C4-2B (cell line): ENCODE measurements at regions not wholly inside any gene's neighbourhood (a gene's known extent, or its start where the extent isn't known, plus 50 kb on each side); places are given as distances from the start of the nearest gene placed in this dataset.

Experiments
- CTCF ChIP-seq: fragments of 450-650 bp; conservative IDR thresholded peaks from 2 replicates; pipeline ENCODE4 v1.5.1; 2017; ENCODE audit warnings: mild to moderate bottlenecking
- ZFX ChIP-seq: fragments of 450-650 bp; IDR thresholded peaks from 2 replicates; pipeline ENCODE4 v1.6.1; 2017

- no peak for TF ChIP-seq CTCF
- TF ChIP-seq ZFX = no peak
Measured at GRCh38 chr4:153940916-153941315, 152.0 kb upstream of the SFRP2 start.
